ENCODE measurements at regions not wholly inside any gene's neighbourhood (a gene's known extent, or its start where the extent isn't known, plus 50 kb on each side); places are given as distances from the start of the nearest gene placed in this dataset.
"Not testable (repeated sequence)": the region's sequence is repeated elsewhere in the genome, so short reads cannot be mapped to it uniquely, and the experiment has no call there.

DNA sequence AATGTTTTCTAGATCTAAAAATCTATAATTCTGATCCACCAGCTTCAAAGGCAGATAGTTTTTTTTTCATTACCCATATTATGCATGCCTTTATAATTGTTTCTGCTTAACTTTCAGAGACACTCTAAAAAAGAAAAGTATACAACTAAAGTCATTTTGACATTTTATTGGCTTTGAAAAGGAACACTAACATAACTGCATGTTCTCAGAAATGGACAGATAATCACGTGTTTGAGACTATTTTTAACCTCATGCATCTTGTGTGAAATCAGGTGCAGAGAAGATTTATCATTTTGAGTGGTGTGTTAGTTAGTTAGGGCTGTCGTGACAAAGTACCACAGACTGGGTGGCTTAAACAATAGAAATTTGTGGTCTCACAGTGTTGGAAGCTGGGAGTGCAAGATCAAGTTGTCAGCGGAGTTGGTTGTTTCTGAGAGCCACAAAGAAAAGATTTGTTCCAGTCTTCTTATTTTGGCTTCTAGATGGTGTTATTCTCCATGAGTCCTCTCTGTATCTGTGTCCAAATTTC, 841.4 kb upstream of the LRATD1 start:
- no peak for DNase-seq
- ATAC-seq = no peak
- no peak overlapping the region for H3K27ac Mint-ChIP-seq
- no peak overlapping the region for H3K4me3 Mint-ChIP-seq
- no peaks in the 10 kb centered on the region for H3K36me3 Mint-ChIP-seq (ENCODE audit: low read depth)
- H3K27me3 Mint-ChIP-seq = no peaks in the 10 kb centered on the region
- H3K9me3 ChIP-seq (ENCODE audit: control insufficient read depth, low read length, poor library complexity, severe bottlenecking) = no peaks in the 10 kb centered on the region
- no peaks in the 10 kb centered on the region for H3K4me1 Mint-ChIP-seq

GRCh38 chr2:13806539-13806938, 826.0 kb upstream of the LRATD1 start:
- Mint-ChIP-seq H3K27ac (no peak overlapping the region), H3K36me3 (ENCODE audit: low read depth) (no peaks in the 10 kb centered on the region), H3K27me3 (no peaks in the 10 kb centered on the region), H3K4me3 (no peak overlapping the region), H3K4me1 (no peaks in the 10 kb centered on the region)
- no peaks in the 10 kb centered on the region for H3K9me3 ChIP-seq (ENCODE audit: control insufficient read depth, low read length, poor library complexity, severe bottlenecking)
- DNase-seq (no peak), ATAC-seq (no peak)

GRCh38 chr2:13813236-13813635, 819.3 kb upstream of the LRATD1 start:
- no peaks in the 10 kb centered on the region for H3K27me3 Mint-ChIP-seq
- no peak for ATAC-seq
- H3K9me3 ChIP-seq (ENCODE audit: control insufficient read depth, low read length, poor library complexity, severe bottlenecking) = no peaks in the 10 kb centered on the region
- H3K4me1 Mint-ChIP-seq = no peaks in the 10 kb centered on the region
- no peak for DNase-seq
- H3K27ac Mint-ChIP-seq = no peak overlapping the region
- H3K36me3 Mint-ChIP-seq (ENCODE audit: low read depth) = no peaks in the 10 kb centered on the region
- H3K4me3 Mint-ChIP-seq = no peak overlapping the region

GRCh38 chr2:13818002-13818401, 814.5 kb upstream of the LRATD1 start:
- H3K27ac Mint-ChIP-seq = no peak overlapping the region
- no peaks in the 10 kb centered on the region for H3K36me3 Mint-ChIP-seq (ENCODE audit: low read depth)
- H3K4me3 Mint-ChIP-seq = no peak overlapping the region
- DNase-seq (no peak), ATAC-seq (no peak)
- no peaks in the 10 kb centered on the region for H3K27me3 Mint-ChIP-seq
- no peaks in the 10 kb centered on the region for H3K9me3 ChIP-seq (ENCODE audit: control insufficient read depth, low read length, poor library complexity, severe bottlenecking)
- H3K4me1 Mint-ChIP-seq = no peaks in the 10 kb centered on the region

GRCh38 chr2:13819896-13820295, 812.6 kb upstream of the LRATD1 start:
- no peaks in the 10 kb centered on the region for H3K9me3 ChIP-seq (ENCODE audit: control insufficient read depth, low read length, poor library complexity, severe bottlenecking)
- ATAC-seq (no peak), DNase-seq (no peak)
- Mint-ChIP-seq H3K36me3 (ENCODE audit: low read depth) (no peaks in the 10 kb centered on the region), H3K27ac (no peak overlapping the region), H3K4me3 (no peak overlapping the region), H3K4me1 (no peaks in the 10 kb centered on the region), H3K27me3 (no peaks in the 10 kb centered on the region)

DNA sequence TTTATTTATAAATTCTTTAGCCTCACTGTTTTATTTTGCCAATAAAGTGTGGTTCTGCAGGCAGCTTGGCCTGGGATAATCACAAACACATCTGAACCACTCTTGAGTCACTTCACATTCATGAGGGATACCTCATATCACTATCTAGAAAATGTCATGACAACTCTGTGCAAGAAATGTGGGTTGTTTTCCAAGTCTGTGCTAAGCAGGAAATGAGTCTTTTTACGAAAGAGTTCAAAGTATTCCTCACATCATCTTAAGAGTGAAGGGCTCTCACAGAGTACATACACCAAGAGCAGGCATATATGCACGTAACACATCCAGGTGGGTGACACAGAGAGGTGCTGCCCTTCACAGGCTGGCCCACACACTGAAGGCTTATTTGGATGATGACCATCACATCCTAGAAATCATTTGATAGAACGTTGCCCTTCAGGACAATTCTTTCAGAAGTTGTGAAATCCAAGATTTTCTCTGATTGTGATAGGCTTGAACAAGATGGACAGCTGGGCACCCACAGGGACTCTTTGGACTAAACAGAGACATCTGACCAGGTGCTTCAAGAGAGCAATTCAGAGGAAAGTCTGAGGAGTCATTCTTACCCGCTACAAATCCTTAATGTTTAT, 811.1 kb upstream of the LRATD1 start:
- Mint-ChIP-seq H3K27ac (no peak overlapping the region), H3K4me1 (no peaks in the 10 kb centered on the region), H3K4me3 (no peak overlapping the region), H3K27me3 (no peaks in the 10 kb centered on the region), H3K36me3 (ENCODE audit: low read depth) (no peaks in the 10 kb centered on the region)
- ATAC-seq (no peak), DNase-seq (no peak)
- no peaks in the 10 kb centered on the region for H3K9me3 ChIP-seq (ENCODE audit: control insufficient read depth, low read length, poor library complexity, severe bottlenecking)

GRCh38 chr2:13822365-13822764, 810.2 kb upstream of the LRATD1 start:
- no peak overlapping the region for H3K27ac Mint-ChIP-seq
- ATAC-seq = no peak
- no peaks in the 10 kb centered on the region for H3K36me3 Mint-ChIP-seq (ENCODE audit: low read depth)
- no peaks in the 10 kb centered on the region for H3K4me1 Mint-ChIP-seq
- H3K9me3 ChIP-seq (ENCODE audit: control insufficient read depth, low read length, poor library complexity, severe bottlenecking) = no peaks in the 10 kb centered on the region
- H3K4me3 Mint-ChIP-seq = no peak overlapping the region
- DNase-seq = no peak
- no peaks in the 10 kb centered on the region for H3K27me3 Mint-ChIP-seq

GRCh38 chr2:13826314-13826853, 806.1 kb upstream of the LRATD1 start:
- DNase-seq (no peak), ATAC-seq (no peak)
- H3K4me1 Mint-ChIP-seq = no peaks in the 10 kb centered on the region
- no peaks in the 10 kb centered on the region for H3K36me3 Mint-ChIP-seq (ENCODE audit: low read depth)
- H3K27me3 Mint-ChIP-seq = no peaks in the 10 kb centered on the region
- no peak overlapping the region for H3K27ac Mint-ChIP-seq
- H3K9me3 ChIP-seq (ENCODE audit: control insufficient read depth, low read length, poor library complexity, severe bottlenecking) = no peaks in the 10 kb centered on the region
- H3K4me3 Mint-ChIP-seq = no peak overlapping the region

DNA sequence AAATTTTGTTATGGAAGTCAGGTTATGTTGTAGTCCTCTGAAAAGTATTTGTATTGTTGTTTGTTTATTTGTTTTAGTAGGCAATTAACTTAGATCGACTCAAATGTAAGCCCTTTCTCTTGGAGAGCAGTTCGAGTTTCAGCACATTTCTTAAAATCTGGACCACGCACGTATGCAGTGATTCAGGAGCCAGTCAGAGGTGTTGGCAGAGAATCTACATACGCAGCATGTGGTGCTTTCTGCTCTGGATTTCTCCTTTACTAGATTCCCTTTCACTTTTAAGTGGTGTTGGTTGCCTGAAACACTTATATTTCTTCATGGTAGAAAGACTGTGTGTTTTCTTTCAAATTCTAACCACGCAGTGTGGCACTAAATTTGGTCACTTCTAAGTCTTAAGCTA, 773.9 kb upstream of the LRATD1 start:
- Mint-ChIP-seq H3K27ac (no peak overlapping the region), H3K27me3 (no peaks in the 10 kb centered on the region), H3K36me3 (ENCODE audit: low read depth) (no peaks in the 10 kb centered on the region), H3K4me3 (no peak overlapping the region), H3K4me1 (no peaks in the 10 kb centered on the region)
- ATAC-seq = no peak
- no peaks in the 10 kb centered on the region for H3K9me3 ChIP-seq (ENCODE audit: control insufficient read depth, low read length, poor library complexity, severe bottlenecking)
- DNase-seq = no peak

GRCh38 chr2:13868275-13868674, 764.2 kb upstream of the LRATD1 start:
- H3K27me3 Mint-ChIP-seq; DNase-seq; ATAC-seq; H3K9me3 ChIP-seq (ENCODE audit: control insufficient read depth, low read length, poor library complexity, severe bottlenecking); H3K27ac Mint-ChIP-seq; H3K36me3 Mint-ChIP-seq (ENCODE audit: low read depth); H3K4me1 Mint-ChIP-seq; H3K4me3 Mint-ChIP-seq: not testable (repeated sequence)

- ATAC-seq = no peak
- H3K4me3 Mint-ChIP-seq = no peak overlapping the region
- H3K27me3 Mint-ChIP-seq = no peaks in the 10 kb centered on the region
- no peaks in the 10 kb centered on the region for H3K4me1 Mint-ChIP-seq
- no peaks in the 10 kb centered on the region for H3K36me3 Mint-ChIP-seq (ENCODE audit: low read depth)
- no peaks in the 10 kb centered on the region for H3K9me3 ChIP-seq (ENCODE audit: control insufficient read depth, low read length, poor library complexity, severe bottlenecking)
- H3K27ac Mint-ChIP-seq = no peak overlapping the region
- no peak for DNase-seq
Measured at GRCh38 chr2:13876491-13877037, 756.0 kb upstream of the LRATD1 start.

DNA sequence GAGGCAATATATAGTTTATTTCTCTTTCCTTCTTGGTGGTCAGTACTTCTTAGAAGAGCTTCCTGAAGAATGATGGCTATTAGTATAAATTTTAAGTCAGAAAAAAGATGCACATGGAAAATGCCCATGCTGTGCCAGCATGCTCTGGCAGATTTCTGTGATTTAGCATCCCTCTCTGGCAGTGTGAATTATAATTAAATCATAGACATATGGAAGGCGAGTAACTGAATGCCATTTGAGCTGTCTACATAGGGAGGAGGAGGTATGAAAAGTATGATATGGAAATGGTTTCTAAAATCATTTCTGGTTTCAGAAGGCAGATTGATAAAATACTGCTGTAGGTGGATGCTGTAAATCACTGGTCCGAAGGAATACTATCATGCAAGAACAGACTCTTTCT, 754.9 kb upstream of the LRATD1 start:
- Mint-ChIP-seq H3K27me3 (no peaks in the 10 kb centered on the region), H3K4me3 (no peak overlapping the region), H3K36me3 (ENCODE audit: low read depth) (no peaks in the 10 kb centered on the region), H3K27ac (no peak overlapping the region), H3K4me1 (no peaks in the 10 kb centered on the region)
- no peak for DNase-seq
- ATAC-seq = no peak
- H3K9me3 ChIP-seq (ENCODE audit: control insufficient read depth, low read length, poor library complexity, severe bottlenecking) = no peaks in the 10 kb centered on the region

DNA sequence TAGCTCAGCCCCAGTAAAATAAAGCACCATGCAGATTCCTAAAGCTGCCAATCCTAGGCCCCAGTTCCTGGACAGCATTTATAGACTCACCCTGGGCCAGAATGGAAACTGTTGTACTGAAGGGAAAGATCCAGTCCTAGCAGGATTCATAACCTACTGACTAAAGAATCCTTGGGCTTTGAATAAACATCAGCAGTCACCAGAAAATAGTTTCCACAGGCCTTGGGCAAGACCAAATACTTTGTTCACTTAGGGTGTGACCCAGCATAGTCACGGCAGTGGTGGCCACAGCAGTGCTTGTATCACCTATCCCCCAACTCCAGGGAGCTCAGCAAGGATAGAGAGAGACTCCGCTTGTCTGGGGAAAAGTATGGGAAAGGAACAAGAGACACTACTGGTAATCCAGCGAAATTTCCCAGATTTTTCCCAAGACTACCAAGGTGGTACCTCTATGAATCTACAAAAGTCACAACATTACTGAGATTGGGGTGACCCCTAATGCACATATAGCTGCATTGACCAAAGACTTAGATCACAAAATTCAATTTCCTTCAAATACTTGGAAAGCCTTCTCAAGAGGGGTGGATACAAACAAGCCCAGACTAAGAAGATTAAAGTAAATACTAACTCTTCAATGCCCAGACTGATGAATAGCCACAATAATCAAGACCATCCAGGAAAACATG, 748.1 kb upstream of the LRATD1 start:
- H3K36me3 Mint-ChIP-seq (ENCODE audit: low read depth) = no peaks in the 10 kb centered on the region
- no peaks in the 10 kb centered on the region for H3K9me3 ChIP-seq (ENCODE audit: control insufficient read depth, low read length, poor library complexity, severe bottlenecking)
- no peak for ATAC-seq
- no peak overlapping the region for H3K27ac Mint-ChIP-seq
- H3K27me3 Mint-ChIP-seq = no peaks in the 10 kb centered on the region
- no peaks in the 10 kb centered on the region for H3K4me1 Mint-ChIP-seq
- DNase-seq = no peak
- H3K4me3 Mint-ChIP-seq = no peak overlapping the region
